IPS-15b (cell line): ENCODE measurements at regions not wholly inside any gene's neighbourhood (a gene's known extent, or its start where the extent isn't known, plus 50 kb on each side); places are given as distances from the start of the nearest gene placed in this dataset.

Source experiments
- H3K27me3 ChIP-seq: one replicate; pipeline ENCODE4 v1.6.1; 2013; ENCODE audit warnings: low read length; ENCODE audit not compliant: control insufficient read depth, insufficient read depth
- H3K36me3 ChIP-seq: one replicate; pipeline ENCODE4 v1.6.1; 2013; ENCODE audit warnings: low read length; ENCODE audit not compliant: control insufficient read depth, insufficient read depth
- H3K4me1 ChIP-seq: one replicate; pipeline ENCODE4 v1.6.1; 2013; ENCODE audit warnings: mild to moderate bottlenecking, low read length; ENCODE audit not compliant: control insufficient read depth, insufficient read depth
- H3K4me3 ChIP-seq: one replicate; pipeline ENCODE4 v1.5.1; 2013; ENCODE audit warnings: low read depth, low read length
- H3K9ac ChIP-seq: one replicate; pipeline ENCODE4 v1.6.1; 2013; ENCODE audit warnings: low read depth, mild to moderate bottlenecking, low read length
- H3K9me3 ChIP-seq: one replicate; pipeline ENCODE4 v1.6.1; 2013; ENCODE audit warnings: mild to moderate bottlenecking, low read length; ENCODE audit not compliant: control insufficient read depth, insufficient read depth

DNA sequence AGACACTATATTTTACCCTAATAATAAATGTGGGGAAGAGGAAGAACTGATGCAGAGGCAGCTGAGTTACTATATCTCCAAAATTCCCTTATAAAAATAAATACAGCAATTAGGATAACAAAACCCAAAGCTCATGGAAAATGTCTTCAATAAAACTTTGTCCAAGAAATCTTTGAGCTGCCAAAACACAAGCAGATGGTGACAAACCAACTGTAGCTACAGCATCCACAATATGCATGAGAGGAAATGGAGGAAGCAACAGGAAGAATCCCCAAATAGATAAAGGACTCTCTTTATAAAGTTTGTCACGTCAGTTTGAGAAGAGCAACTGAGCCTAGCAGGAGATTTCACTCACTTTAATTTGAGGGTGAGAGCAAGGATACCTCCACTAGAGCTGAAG is 638.2 kb downstream of the IGSF11 start:
- Histone ChIP-seq H3K9ac (no peak overlapping the region), H3K27me3 (no peaks in the 10 kb centered on the region), H3K4me1 (no peaks in the 10 kb centered on the region), H3K4me3 (no peak overlapping the region), H3K36me3 (no peaks in the 10 kb centered on the region), H3K9me3 (no peaks in the 10 kb centered on the region)

DNA sequence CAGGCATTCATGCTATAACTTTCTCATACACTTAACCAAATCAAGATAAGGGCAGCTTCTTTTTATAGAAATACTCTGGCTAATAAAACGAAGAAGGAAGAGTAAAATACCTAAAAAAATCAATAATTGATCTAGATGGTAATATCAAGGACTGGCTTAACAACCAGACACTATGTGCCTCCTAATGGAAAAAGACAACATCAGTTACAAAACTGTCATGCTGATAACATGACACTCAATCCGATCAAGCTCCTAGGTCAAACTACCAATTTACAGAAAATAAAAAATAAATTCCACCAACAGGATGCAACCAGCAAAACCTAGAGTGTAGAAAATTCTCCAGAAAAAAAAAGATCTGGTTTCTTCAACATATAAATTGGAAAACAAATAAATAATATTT is 634.6 kb downstream of the IGSF11 start:
- no peaks in the 10 kb centered on the region for H3K36me3 ChIP-seq
- no peak overlapping the region for H3K9ac ChIP-seq
- H3K9me3 ChIP-seq = no peaks in the 10 kb centered on the region
- no peaks in the 10 kb centered on the region for H3K27me3 ChIP-seq
- H3K4me3 ChIP-seq = no peak overlapping the region
- no peaks in the 10 kb centered on the region for H3K4me1 ChIP-seq

DNA sequence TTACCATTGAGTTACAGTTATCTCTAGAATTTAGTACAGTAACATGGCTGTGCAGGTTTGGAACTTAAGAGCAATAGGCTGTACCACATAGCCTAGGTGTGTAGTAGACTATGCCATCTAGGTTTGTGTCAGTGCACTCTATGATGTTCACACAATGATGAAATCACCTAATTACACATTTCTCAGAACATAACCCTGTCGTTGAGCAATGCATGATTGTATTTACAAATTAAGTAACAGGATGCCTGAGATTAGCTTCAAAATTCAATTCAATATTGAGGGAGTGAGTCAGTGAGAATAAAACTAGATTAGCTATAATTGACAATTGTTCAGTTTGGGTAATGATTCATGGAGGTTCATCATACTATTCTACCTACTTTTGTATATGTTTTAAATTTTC is 633.8 kb downstream of the IGSF11 start:
- H3K36me3 ChIP-seq = no peaks in the 10 kb centered on the region
- no peaks in the 10 kb centered on the region for H3K4me1 ChIP-seq

DNA sequence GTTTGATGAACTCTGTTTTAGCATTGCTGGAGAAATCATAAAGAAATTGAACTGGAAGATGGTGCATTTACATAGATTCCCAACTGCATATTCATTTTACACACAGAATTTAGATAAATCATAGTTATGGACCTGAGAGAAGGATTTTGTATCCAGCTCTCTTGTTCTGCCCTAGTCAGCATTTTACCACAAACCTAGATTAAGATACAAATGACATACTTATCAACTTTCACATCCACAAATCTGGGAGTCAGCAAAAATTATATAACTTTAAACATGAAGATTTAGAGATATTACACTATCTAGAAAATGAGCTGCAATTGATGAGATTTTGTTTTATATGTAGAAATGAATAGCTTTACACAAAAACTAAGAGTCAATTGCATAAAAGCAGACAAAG is 632.8 kb downstream of the IGSF11 start:
- H3K27me3 ChIP-seq = no peaks in the 10 kb centered on the region
- no peaks in the 10 kb centered on the region for H3K9me3 ChIP-seq
- no peak overlapping the region for H3K4me3 ChIP-seq
- H3K36me3 ChIP-seq = no peaks in the 10 kb centered on the region
- H3K9ac ChIP-seq = no peak overlapping the region
- H3K4me1 ChIP-seq = no peaks in the 10 kb centered on the region

More for the DNA sequence above, 633.8 kb downstream of the IGSF11 start:
- no peak overlapping the region for H3K4me3 ChIP-seq
- no peak overlapping the region for H3K9ac ChIP-seq
- no peaks in the 10 kb centered on the region for H3K9me3 ChIP-seq
- no peaks in the 10 kb centered on the region for H3K27me3 ChIP-seq

DNA sequence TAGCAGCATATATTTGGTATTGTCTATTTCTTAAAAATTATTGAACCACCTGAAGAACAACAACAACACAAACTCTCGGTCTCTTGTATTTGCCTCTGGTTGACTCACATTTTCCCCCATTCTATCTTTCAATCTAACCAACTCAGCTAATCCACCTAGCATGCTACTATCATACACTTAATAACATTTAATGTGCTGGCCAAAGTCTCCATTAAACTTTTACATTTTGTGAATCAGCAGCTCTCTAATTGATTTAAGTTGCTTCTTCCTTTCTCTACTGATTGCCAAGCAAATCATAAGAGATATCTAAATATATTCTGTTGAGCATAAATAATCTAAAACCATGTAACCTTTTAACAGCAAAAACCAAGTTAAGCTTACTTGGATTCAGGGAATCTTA is 631.7 kb downstream of the IGSF11 start:
- H3K9me3 ChIP-seq = no peaks in the 10 kb centered on the region
- H3K9ac ChIP-seq = no peak overlapping the region
- no peaks in the 10 kb centered on the region for H3K4me1 ChIP-seq
- H3K4me3 ChIP-seq = no peak overlapping the region
- H3K27me3 ChIP-seq = no peaks in the 10 kb centered on the region
- H3K36me3 ChIP-seq = no peaks in the 10 kb centered on the region

DNA sequence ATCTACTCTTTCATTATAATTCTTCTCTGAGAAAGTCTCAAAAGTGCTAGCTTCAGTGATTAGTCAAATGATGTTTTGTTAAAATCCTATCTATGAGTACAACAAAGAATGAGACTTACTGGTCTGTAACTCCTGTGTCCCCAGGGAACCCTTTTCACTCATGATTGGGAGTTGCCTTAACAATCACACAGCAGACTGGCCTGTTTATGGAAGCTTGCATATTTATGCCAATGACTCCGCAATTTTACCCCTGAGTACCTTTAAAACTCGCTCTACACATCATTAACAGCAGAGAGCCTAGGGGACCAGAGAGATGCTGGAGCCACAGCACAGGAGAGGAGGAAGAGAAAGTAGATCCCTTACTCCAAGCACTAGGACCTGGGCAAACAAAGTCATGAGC is 628.1 kb downstream of the IGSF11 start:
- no peaks in the 10 kb centered on the region for H3K9me3 ChIP-seq
- no peaks in the 10 kb centered on the region for H3K4me1 ChIP-seq
- H3K4me3 ChIP-seq = no peak overlapping the region
- no peak overlapping the region for H3K9ac ChIP-seq
- H3K27me3 ChIP-seq = no peaks in the 10 kb centered on the region
- no peaks in the 10 kb centered on the region for H3K36me3 ChIP-seq

DNA sequence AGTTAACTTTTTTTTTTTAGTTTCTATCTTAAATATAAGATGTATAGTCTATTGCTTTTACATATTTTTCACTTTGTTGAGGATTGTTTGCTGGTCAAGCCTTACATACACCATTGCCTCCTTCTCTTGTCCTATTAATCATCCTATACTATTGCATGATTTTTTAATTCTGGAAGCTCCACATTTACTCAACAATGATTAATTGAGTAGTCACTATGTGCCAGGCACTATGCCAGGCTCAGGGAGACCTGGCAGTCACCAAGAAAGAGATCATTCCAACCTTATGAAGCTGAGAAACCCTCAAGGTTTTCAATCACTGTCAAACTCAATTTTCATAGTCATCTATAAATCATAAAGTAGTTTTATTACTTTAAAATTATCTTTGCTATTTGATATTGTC is 626.2 kb downstream of the IGSF11 start:
- Histone ChIP-seq H3K27me3 (no peaks in the 10 kb centered on the region), H3K4me1 (no peaks in the 10 kb centered on the region), H3K9ac (no peak overlapping the region), H3K36me3 (no peaks in the 10 kb centered on the region), H3K9me3 (no peaks in the 10 kb centered on the region), H3K4me3 (no peak overlapping the region)

DNA sequence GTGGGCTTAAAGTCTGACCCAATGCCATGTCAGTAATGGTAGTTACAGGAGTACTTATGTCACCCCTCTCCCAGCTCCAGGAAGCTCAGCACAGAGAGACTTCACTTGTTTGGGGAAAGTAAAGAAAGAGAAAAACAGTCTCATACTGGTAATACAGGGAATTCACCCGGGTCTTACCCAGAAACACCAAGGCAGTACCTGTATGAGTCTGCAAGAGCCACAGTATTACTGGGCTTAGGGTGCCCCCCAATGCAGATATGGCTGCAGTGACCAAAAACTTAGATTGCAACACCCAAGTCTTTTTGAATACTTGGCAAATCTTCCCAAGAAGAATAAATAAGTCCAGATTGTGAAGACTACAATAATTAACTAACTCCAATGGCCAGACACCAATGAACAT is 622.1 kb downstream of the IGSF11 start:
- no peak overlapping the region for H3K9ac ChIP-seq
- H3K4me1 ChIP-seq = no peaks in the 10 kb centered on the region
- no peaks in the 10 kb centered on the region for H3K36me3 ChIP-seq
- H3K9me3 ChIP-seq = no peaks in the 10 kb centered on the region
- H3K27me3 ChIP-seq = no peaks in the 10 kb centered on the region
- H3K4me3 ChIP-seq = no peak overlapping the region

DNA sequence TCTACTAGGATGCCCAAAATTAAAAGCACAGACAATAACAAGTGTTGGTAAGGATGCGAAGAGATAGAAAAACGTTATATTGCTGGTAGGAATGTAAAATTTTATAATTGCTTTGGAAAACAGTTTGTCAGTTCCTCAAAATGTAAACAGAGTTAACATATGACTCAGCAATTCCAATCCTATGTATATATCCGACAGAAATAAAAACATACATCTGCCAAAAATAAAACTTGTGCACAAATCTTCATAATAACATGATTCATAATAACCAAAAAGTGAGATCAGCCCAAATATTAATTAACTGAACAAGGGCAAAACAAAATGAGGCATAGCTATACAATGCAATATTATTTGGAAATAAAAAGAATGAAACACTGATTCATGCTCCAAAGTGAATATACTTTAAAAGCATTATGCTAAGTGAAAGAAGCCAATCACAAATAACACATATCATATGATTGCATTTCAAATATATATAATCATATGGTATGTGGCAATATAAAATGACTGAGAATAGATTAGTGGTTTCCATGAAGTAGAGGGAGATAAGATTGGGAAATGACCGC is 609.3 kb downstream of the IGSF11 start:
- H3K9me3 ChIP-seq = no peaks in the 10 kb centered on the region
- H3K36me3 ChIP-seq = no peaks in the 10 kb centered on the region
- no peak overlapping the region for H3K4me3 ChIP-seq
- no peak overlapping the region for H3K9ac ChIP-seq
- no peaks in the 10 kb centered on the region for H3K4me1 ChIP-seq
- H3K27me3 ChIP-seq = no peaks in the 10 kb centered on the region

DNA sequence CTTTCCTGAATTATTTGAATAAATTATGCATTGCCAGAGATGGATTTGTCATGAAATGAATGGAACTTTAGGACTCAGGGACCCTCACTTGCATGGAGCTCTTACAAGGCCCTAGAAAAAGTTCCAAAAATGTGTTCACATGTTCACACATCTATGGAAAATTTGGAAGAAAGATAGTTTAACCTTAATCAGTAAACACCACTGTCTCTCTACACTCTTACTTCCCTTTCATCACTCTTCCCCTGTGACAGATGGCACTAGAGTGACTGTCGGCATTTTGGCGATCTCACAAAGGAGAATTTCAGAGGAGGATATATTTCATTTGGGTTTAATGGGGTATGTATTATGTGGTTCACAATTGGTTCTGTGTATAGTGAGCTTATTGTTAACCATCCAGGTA is 600.8 kb downstream of the IGSF11 start:
- Histone ChIP-seq H3K4me1 (no peaks in the 10 kb centered on the region), H3K4me3 (no peak overlapping the region), H3K27me3 (no peaks in the 10 kb centered on the region), H3K36me3 (no peaks in the 10 kb centered on the region), H3K9ac (no peak overlapping the region), H3K9me3 (no peaks in the 10 kb centered on the region)

DNA sequence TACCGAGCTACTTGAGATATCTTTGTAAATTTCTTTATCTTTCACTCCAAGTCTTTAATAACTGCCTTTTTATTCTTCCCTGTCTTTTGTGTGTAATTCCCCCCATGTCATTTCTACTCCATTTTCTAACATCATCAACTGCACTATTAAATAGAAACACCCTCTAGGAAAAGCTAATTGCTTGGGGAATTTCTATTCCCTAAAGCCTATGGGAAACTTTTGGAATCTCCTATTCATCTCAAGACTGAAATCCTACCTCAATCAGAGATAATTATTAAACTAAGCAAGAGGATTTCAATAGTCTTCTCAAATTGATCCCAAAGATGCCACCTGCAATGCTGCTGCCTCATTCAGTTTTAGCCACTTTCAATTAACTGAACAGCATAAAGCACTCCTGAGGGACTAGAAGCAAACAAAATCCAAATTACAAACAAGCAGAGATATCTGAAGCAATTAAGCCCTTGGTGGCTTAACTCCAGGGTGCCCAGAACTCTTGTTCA is 598.7 kb downstream of the IGSF11 start:
- H3K4me1 ChIP-seq = no peaks in the 10 kb centered on the region
- no peaks in the 10 kb centered on the region for H3K36me3 ChIP-seq
- H3K9me3 ChIP-seq = no peaks in the 10 kb centered on the region
- H3K27me3 ChIP-seq = no peaks in the 10 kb centered on the region
- no peak overlapping the region for H3K4me3 ChIP-seq
- no peak overlapping the region for H3K9ac ChIP-seq

DNA sequence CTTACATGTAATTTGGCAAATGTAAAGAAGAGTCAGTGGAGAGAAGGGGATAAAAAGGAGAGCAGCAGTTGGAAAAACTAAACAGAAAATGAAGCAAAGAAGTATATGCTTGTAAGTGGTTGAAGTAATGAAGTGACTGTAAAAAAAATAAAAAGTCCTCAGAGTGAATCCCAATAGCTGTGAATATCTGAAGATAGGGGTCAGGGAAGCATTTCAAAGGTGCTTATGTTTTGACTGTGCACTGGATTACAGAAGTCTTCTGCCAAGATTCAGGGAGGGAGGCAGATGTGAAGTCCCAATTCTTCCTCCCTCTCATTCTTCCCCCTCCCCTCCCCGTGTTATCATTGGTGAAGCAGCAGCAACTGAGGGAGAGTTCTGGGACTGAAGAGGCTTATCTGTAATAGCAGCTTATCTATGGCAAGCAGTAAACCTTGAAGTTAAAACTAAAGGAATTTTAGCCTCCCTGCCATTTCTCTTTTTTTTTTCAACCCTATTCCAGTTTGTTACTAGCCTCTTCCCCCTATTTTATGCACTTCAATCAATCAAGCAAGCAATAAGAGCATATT is 597.9 kb downstream of the IGSF11 start:
- no peaks in the 10 kb centered on the region for H3K27me3 ChIP-seq
- no peak overlapping the region for H3K9ac ChIP-seq
- H3K9me3 ChIP-seq = no peaks in the 10 kb centered on the region
- no peaks in the 10 kb centered on the region for H3K4me1 ChIP-seq
- no peak overlapping the region for H3K4me3 ChIP-seq
- no peaks in the 10 kb centered on the region for H3K36me3 ChIP-seq
